ENCODE measurements at regions not wholly inside any gene's neighbourhood (a gene's known extent, or its start where the extent isn't known, plus 50 kb on each side); places are given as distances from the start of the nearest gene placed in this dataset.

DNA sequence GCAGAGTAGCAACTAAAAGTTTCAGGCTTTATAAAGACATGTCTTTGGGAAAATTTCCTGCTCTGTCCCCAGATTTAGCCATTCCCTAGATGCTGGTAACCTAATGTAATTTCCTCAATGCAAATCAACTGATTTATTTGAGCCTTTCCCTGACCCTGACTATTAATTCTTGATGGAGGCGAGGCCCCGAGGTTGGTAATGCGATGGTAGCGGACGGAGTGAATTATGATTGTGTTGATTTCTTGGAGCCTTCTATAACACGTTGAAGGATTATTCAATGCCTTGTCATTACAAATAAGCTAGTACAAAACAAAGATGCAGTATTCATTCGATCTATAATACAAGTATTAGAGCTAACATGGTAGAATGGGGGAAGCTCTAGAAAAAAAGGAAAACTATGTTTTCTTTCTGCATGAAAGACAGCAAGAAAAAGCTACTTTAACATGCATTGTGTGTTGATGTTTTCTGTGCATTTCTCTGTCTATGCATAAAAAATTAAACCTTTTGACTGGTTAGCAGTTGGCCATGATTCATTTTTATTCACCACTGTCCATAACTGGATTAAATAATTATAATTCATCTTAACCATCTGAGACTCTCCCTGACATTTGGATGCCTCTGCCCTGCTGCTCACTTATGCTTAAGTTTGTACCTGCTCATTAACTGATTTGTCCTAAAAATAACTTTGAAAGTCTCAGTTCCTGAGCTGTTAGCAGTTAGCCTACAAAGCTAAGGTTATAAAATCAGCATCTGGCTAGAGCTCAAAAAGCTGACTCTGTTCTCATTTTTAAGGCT is 490.2 kb upstream of the NUDT12 start:
- TF ChIP-seq CTCF (IDR thresholded peaks at IDR 0.05; ENCODE audit: extremely low read depth in 1 of 2, insufficient read depth in 1 of 2, low read depth in 1 of 2, low read length in 2 of 2) (no peak), POLR2A (IDR thresholded peaks at IDR 0.05; ENCODE audit: low read depth, low read length) (no peak), JUN (IDR thresholded peaks at IDR 0.05; ENCODE audit: borderline replicate concordance, insufficient read depth, insufficient read length, low read depth) (no peak), EZH2 (IDR thresholded peaks at IDR 0.05; ENCODE audit: borderline replicate concordance, low read depth, low read length, severe bottlenecking) (no peak), POLR2AphosphoS5 (IDR thresholded peaks at IDR 0.05; ENCODE audit: insufficient read depth, low read depth, low read length) (no peak)

Data from endothelial cell of umbilical vein (primary cell).